ENCODE measurements at regions not wholly inside any gene's neighbourhood (a gene's known extent, or its start where the extent isn't known, plus 50 kb on each side); places are given as distances from the start of the nearest gene placed in this dataset.

DNA sequence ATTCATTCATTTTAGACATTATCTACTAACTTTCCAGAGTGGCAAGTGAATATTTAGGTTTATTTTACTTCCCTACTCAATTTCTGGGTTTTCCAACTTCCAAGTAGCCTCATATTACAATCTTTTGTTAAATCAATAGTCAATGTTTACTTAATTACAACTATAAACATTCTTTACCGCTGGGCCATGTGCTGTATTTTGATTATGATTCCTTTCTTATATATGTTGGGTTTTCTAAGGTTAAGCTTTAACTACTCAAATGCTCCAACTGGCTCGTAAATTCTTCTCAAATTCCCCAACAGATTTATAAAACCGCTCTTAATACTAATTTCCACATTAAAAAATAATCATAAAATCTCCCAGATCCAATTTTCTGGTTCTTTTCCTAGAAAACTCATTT is 110.1 kb upstream of the ABCA1 start (continued):
- TF ChIP-seq, protein P1, sequence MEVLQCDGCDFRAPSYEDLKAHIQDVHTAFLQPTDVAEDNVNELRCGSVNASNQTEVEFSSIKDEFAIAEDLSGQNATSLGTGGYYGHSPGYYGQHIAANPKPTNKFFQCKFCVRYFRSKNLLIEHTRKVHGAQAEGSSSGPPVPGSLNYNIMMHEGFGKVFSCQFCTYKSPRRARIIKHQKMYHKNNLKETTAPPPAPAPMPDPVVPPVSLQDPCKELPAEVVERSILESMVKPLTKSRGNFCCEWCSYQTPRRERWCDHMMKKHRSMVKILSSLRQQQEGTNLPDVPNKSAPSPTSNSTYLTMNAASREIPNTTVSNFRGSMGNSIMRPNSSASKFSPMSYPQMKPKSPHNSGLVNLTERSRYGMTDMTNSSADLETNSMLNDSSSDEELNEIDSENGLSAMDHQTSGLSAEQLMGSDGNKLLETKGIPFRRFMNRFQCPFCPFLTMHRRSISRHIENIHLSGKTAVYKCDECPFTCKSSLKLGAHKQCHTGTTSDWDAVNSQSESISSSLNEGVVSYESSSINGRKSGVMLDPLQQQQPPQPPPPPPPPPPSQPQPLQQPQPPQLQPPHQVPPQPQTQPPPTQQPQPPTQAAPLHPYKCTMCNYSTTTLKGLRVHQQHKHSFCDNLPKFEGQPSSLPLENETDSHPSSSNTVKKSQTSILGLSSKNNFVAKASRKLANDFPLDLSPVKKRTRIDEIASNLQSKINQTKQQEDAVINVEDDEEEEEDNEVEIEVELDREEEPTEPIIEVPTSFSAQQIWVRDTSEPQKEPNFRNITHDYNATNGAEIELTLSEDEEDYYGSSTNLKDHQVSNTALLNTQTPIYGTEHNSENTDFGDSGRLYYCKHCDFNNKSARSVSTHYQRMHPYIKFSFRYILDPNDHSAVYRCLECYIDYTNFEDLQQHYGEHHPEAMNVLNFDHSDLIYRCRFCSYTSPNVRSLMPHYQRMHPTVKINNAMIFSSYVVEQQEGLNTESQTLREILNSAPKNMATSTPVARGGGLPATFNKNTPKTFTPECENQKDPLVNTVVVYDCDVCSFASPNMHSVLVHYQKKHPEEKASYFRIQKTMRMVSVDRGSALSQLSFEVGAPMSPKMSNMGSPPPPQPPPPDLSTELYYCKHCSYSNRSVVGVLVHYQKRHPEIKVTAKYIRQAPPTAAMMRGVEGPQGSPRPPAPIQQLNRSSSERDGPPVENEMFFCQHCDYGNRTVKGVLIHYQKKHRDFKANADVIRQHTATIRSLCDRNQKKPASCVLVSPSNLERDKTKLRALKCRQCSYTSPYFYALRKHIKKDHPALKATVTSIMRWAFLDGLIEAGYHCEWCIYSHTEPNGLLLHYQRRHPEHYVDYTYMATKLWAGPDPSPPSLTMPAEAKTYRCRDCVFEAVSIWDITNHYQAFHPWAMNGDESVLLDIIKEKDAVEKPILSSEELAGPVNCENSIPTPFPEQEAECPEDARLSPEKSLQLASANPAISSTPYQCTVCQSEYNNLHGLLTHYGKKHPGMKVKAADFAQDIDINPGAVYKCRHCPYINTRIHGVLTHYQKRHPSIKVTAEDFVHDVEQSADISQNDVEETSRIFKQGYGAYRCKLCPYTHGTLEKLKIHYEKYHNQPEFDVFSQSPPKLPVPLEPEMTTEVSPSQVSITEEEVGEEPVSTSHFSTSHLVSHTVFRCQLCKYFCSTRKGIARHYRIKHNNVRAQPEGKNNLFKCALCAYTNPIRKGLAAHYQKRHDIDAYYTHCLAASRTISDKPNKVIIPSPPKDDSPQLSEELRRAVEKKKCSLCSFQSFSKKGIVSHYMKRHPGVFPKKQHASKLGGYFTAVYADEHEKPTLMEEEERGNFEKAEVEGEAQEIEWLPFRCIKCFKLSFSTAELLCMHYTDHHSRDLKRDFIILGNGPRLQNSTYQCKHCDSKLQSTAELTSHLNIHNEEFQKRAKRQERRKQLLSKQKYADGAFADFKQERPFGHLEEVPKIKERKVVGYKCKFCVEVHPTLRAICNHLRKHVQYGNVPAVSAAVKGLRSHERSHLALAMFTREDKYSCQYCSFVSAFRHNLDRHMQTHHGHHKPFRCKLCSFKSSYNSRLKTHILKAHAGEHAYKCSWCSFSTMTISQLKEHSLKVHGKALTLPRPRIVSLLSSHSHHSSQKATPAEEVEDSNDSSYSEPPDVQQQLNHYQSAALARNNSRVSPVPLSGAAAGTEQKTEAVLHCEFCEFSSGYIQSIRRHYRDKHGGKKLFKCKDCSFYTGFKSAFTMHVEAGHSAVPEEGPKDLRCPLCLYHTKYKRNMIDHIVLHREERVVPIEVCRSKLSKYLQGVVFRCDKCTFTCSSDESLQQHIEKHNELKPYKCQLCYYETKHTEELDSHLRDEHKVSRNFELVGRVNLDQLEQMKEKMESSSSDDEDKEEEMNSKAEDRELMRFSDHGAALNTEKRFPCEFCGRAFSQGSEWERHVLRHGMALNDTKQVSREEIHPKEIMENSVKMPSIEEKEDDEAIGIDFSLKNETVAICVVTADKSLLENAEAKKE (CRISPR knock-in tag; IDR thresholded peaks at IDR 0.05), result no peak
- TF ChIP-seq CREB1 (CRISPR knock-in tag; IDR thresholded peaks at IDR 0.05; ENCODE audit: low read depth), result no peak
- TF ChIP-seq JUNB (IDR thresholded peaks at IDR 0.05; ENCODE audit: unreplicated experiment), result no peak

DNA sequence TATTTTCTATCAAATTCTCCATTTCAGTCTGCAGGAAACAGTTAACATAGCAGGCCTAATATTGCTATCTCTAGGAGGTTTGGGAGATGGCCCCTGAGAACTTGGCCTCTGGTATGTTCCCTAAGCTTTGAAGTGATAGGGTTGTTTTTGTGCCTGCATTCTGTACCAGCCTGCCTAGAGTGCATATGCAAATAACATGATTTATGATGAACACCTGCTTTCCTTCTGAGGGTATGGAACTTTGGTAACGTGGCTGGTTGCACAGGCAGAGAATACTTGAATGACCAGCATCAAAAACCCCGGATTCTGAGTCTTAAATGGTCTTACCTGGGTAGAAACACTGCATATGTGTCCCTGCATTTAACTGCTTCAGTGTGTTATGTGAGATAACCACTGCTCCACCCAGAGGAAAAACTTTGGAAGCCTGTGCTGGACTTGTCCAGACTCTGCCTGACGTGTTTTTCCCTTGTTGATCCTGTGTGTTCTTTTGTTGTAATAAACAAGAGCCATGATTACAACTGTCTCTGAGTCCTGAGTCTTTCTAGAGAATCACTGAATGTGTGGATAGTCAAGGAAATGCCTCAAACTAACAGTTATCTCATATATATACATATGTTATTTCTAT is 111.3 kb upstream of the ABCA1 start:
- H3K27ac Mint-ChIP-seq, result no peak overlapping the region
- H3K27ac ChIP-seq (ENCODE audit: low read depth), result no peak overlapping the region

More for the DNA sequence above, 111.3 kb upstream of the ABCA1 start:
- Histone ChIP-seq H3K36me3 (ENCODE audit: insufficient read depth) (no peaks in the 10 kb centered on the region), H3K4me1 (ENCODE audit: insufficient read depth) (no peaks in the 10 kb centered on the region), H3K4me2 (no peak overlapping the region), H2AFZ (no peak overlapping the region), H3F3A (replicated peaks; ENCODE audit: low read depth) (no peaks in the 10 kb centered on the region), H4K20me1 (replicated peaks; ENCODE audit: insufficient read depth) (no peaks in the 10 kb centered on the region), H3K9me2 (ENCODE audit: insufficient read depth) (no peaks in the 10 kb centered on the region), H3K4me3 (no peak overlapping the region), H3K79me2 (replicated peaks; ENCODE audit: insufficient read depth) (no peaks in the 10 kb centered on the region), H3K27me3 (ENCODE audit: insufficient read depth) (no peaks in the 10 kb centered on the region)
- Mint-ChIP-seq H3K4me3 (no peak overlapping the region), H3K4me1 (peaks cover 14% of the 10 kb centered on the region), H3K27me3 (ENCODE audit: insufficient read depth, low read depth, poor library complexity) (peaks cover 1% of the 10 kb centered on the region), H3K36me3 (ENCODE audit: low read depth) (peaks cover 11% of the 10 kb centered on the region), H3K9me3 (peaks cover 13% of the 10 kb centered on the region)
- DNase-seq (ENCODE audit: low spot score) (no peak), ATAC-seq (peak; percentile 35; the same call in 1 of the 3 replicates)
- no peak for TF ChIP-seq EZH2phosphoT487 (IDR thresholded peaks at IDR 0.05; ENCODE audit: unreplicated experiment)
- no peak for TF ChIP-seq ETS1 (IDR thresholded peaks at IDR 0.05)
- TF ChIP-seq, protein P2, sequence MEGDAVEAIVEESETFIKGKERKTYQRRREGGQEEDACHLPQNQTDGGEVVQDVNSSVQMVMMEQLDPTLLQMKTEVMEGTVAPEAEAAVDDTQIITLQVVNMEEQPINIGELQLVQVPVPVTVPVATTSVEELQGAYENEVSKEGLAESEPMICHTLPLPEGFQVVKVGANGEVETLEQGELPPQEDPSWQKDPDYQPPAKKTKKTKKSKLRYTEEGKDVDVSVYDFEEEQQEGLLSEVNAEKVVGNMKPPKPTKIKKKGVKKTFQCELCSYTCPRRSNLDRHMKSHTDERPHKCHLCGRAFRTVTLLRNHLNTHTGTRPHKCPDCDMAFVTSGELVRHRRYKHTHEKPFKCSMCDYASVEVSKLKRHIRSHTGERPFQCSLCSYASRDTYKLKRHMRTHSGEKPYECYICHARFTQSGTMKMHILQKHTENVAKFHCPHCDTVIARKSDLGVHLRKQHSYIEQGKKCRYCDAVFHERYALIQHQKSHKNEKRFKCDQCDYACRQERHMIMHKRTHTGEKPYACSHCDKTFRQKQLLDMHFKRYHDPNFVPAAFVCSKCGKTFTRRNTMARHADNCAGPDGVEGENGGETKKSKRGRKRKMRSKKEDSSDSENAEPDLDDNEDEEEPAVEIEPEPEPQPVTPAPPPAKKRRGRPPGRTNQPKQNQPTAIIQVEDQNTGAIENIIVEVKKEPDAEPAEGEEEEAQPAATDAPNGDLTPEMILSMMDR (conservative IDR thresholded peaks at IDR 0.05; ENCODE audit: low read depth in 2 of 2), result no peak
